Transverse colon (tissue), 4 donors: ENCODE measurements at regions not wholly inside any gene's neighbourhood (a gene's known extent, or its start where the extent isn't known, plus 50 kb on each side); places are given as distances from the start of the nearest gene placed in this dataset.

Experiments used
- POLR2AphosphoS5 ChIP-seq, 3 donors: sonication (generic); formaldehyde crosslinking; IDR thresholded peaks; one replicate each; pipeline ENCODE4 v1.6.1; 2016; ENCODE audit warnings: antibody characterized with exemption in 3 of 3
- TF ChIP-seq, protein P1 (sequence below), 5 experiments: fragments of 200-600 bp in 3 of 5; fragments of 450-650 bp in 2 of 5; sonication (generic) in 3 of 5; IDR thresholded peaks; 1 replicate in 2 of 5; 2 replicates in 3 of 5; pipeline ENCODE4 v1.5.1; 2016 to 2017; ENCODE audit warnings: antibody characterized with exemption in 5 of 5, inconsistent platforms in 3 of 5, mild to moderate bottlenecking in 2 of 5, moderate library complexity in 1 of 5

DNA sequence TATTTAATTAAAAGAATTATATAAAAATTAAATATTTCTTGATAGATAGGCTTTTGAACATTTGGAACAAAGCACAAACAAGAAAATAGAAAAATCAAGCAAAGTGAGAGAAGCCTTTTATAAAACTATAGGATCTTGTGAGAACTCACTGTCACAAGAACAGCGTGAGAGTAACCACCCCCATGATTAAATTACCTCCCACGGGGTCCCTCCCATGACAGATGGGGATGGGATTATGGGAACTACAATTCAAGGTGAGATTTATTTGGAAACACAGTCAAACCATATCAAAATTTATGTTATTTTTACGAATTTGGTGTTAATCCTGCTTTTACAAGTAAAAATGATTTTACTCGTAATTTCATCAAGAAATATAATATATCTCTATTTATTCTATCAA, 1136.1 kb upstream of the POT1 start:
- no peak for TF ChIP-seq POLR2AphosphoS5 (IDR thresholded peaks at IDR 0.05)
- TF ChIP-seq, protein P1, sequence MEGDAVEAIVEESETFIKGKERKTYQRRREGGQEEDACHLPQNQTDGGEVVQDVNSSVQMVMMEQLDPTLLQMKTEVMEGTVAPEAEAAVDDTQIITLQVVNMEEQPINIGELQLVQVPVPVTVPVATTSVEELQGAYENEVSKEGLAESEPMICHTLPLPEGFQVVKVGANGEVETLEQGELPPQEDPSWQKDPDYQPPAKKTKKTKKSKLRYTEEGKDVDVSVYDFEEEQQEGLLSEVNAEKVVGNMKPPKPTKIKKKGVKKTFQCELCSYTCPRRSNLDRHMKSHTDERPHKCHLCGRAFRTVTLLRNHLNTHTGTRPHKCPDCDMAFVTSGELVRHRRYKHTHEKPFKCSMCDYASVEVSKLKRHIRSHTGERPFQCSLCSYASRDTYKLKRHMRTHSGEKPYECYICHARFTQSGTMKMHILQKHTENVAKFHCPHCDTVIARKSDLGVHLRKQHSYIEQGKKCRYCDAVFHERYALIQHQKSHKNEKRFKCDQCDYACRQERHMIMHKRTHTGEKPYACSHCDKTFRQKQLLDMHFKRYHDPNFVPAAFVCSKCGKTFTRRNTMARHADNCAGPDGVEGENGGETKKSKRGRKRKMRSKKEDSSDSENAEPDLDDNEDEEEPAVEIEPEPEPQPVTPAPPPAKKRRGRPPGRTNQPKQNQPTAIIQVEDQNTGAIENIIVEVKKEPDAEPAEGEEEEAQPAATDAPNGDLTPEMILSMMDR (IDR thresholded peaks at IDR 0.05): no peak
